ENCODE measurements at regions not wholly inside any gene's neighbourhood (a gene's known extent, or its start where the extent isn't known, plus 50 kb on each side); places are given as distances from the start of the nearest gene placed in this dataset.

- H3K36me3 ChIP-seq (ENCODE audit: insufficient read depth, low read length), result no peaks in the 10 kb centered on the region
- H3K27me3 Mint-ChIP-seq, result peaks cover 9 to 11% of the 10 kb centered on the region in 2 donors
- H3K4me3 Mint-ChIP-seq, result no peak overlapping the region
- ChIA-PET POLR2A (ENCODE audit: partially characterized antibody) (no interaction called here), CTCF (ENCODE audit: partially characterized antibody) (interaction anchor here (1.3 kb wide), 1 partner anchor 531 kb away, joined by 4 read pairs; no protein-coding TSS in a partner anchor)
- peak overlapping the region in 1 of 7 donors; percentile 25 for H3K27ac Mint-ChIP-seq
- H3K27ac ChIP-seq (ENCODE audit: low read depth, low read length), result no peak overlapping the region
- no peaks in the 10 kb centered on the region for H3K36me3 Mint-ChIP-seq
- no peaks in the 10 kb centered on the region for H3K4me1 Mint-ChIP-seq
- no peak overlapping the region for H3K4me3 ChIP-seq (ENCODE audit: low read length in 2 of 2)
- intact Hi-C loops (cut with micrococcal nuclease), result no loop called here
- no peaks in the 10 kb centered on the region for H3K27me3 ChIP-seq (ENCODE audit: insufficient read depth, low read length)
- H3K9me3 ChIP-seq (ENCODE audit: control insufficient read depth in 1 of 2, low read length in 2 of 2), result no peaks in the 10 kb centered on the region
- H3K4me1 ChIP-seq (ENCODE audit: insufficient read depth, low read length), result no peaks in the 10 kb centered on the region
- DNase-seq, result no peak
- H3K9me3 Mint-ChIP-seq, result peaks cover 0 to 14% (median 7%) of the 10 kb centered on the region in 8 donors
These were observed 99.7 kb upstream of the SDK1 start for GRCh38 chr7:3201306-3201705.

- Histone ChIP-seq H3K36me3 (ENCODE audit: insufficient read depth, low read length) (no peaks in the 10 kb centered on the region), H3K4me1 (ENCODE audit: insufficient read depth, low read length) (no peaks in the 10 kb centered on the region), H3K9me3 (ENCODE audit: control insufficient read depth in 1 of 2, low read length in 2 of 2) (no peaks in the 10 kb centered on the region), H3K4me3 (ENCODE audit: low read length in 2 of 2) (no peak overlapping the region), H3K27ac (ENCODE audit: low read depth, low read length) (no peak overlapping the region), H3K27me3 (ENCODE audit: insufficient read depth, low read length) (no peaks in the 10 kb centered on the region)
- H3K36me3 Mint-ChIP-seq, result no peaks in the 10 kb centered on the region
- no peak overlapping the region for H3K4me3 Mint-ChIP-seq
- H3K4me1 Mint-ChIP-seq, result no peaks in the 10 kb centered on the region
- CTCF ChIA-PET (ENCODE audit: partially characterized antibody), result no interaction called here
- POLR2A ChIA-PET (ENCODE audit: partially characterized antibody), result no interaction called here
- H3K9me3 Mint-ChIP-seq, result peaks cover 0 to 14% (median 7%) of the 10 kb centered on the region in 8 donors
- H3K27me3 Mint-ChIP-seq, result peaks cover 3 to 9% of the 10 kb centered on the region in 2 donors
- DNase-seq, result no peak
- intact Hi-C loops (cut with micrococcal nuclease), result no loop called here
- no peak overlapping the region for H3K27ac Mint-ChIP-seq
These were observed 98.9 kb upstream of the SDK1 start for GRCh38 chr7:3201937-3202710.

- DNase-seq, result no peak
- CTCF ChIA-PET (ENCODE audit: partially characterized antibody), result no interaction called here
These were observed 96.5 kb upstream of the SDK1 start for GRCh38 chr7:3204526-3204925.

GRCh38 chr7:3206101-3206500 is 95.0 kb upstream of the SDK1 start:
- no peak overlapping the region for H3K4me3 Mint-ChIP-seq
- peaks cover 0 to 1% (median 0%) of the 10 kb centered on the region in 4 donors for H3K4me1 Mint-ChIP-seq
- Histone ChIP-seq H3K36me3 (ENCODE audit: insufficient read depth, low read length) (no peaks in the 10 kb centered on the region), H3K9me3 (ENCODE audit: control insufficient read depth in 1 of 2, low read length in 2 of 2) (no peaks in the 10 kb centered on the region), H3K4me1 (ENCODE audit: insufficient read depth, low read length) (no peaks in the 10 kb centered on the region), H3K27ac (ENCODE audit: low read depth, low read length) (no peak overlapping the region), H3K4me3 (ENCODE audit: low read length in 2 of 2) (no peak overlapping the region), H3K27me3 (ENCODE audit: insufficient read depth, low read length) (no peaks in the 10 kb centered on the region)
- H3K9me3 Mint-ChIP-seq, result no peaks in the 10 kb centered on the region
- H3K27me3 Mint-ChIP-seq, result peaks cover 1 to 7% of the 10 kb centered on the region in 2 donors
- H3K27ac Mint-ChIP-seq, result no peak overlapping the region
- ChIA-PET POLR2A (ENCODE audit: partially characterized antibody) (no interaction called here), CTCF (ENCODE audit: partially characterized antibody) (no interaction called here)
- DNase-seq, result no peak
- no peaks in the 10 kb centered on the region for H3K36me3 Mint-ChIP-seq
- intact Hi-C loops (cut with micrococcal nuclease), result no loop called here

More at GRCh38 chr7:3204526-3204925, 96.5 kb upstream of the SDK1 start:
- Histone ChIP-seq H3K36me3 (ENCODE audit: insufficient read depth, low read length) (no peaks in the 10 kb centered on the region), H3K27me3 (ENCODE audit: insufficient read depth, low read length) (no peaks in the 10 kb centered on the region), H3K4me3 (ENCODE audit: low read length in 2 of 2) (no peak overlapping the region), H3K4me1 (ENCODE audit: insufficient read depth, low read length) (no peaks in the 10 kb centered on the region), H3K9me3 (ENCODE audit: control insufficient read depth in 1 of 2, low read length in 2 of 2) (no peaks in the 10 kb centered on the region), H3K27ac (ENCODE audit: low read depth, low read length) (no peak overlapping the region)
- H3K4me1 Mint-ChIP-seq, result no peaks in the 10 kb centered on the region
- H3K9me3 Mint-ChIP-seq, result peaks cover 0 to 3% (median 1%) of the 10 kb centered on the region in 8 donors
- POLR2A ChIA-PET (ENCODE audit: partially characterized antibody), result no interaction called here
- no peaks in the 10 kb centered on the region for H3K36me3 Mint-ChIP-seq
- peaks cover 1 to 7% of the 10 kb centered on the region in 2 donors for H3K27me3 Mint-ChIP-seq
- H3K27ac Mint-ChIP-seq, result no peak overlapping the region
- H3K4me3 Mint-ChIP-seq, result no peak overlapping the region
- intact Hi-C loops (cut with micrococcal nuclease), result no loop called here

GRCh38 chr7:3206771-3207191 is 94.3 kb upstream of the SDK1 start:
- Mint-ChIP-seq H3K4me1 (peaks cover 0 to 1% (median 0%) of the 10 kb centered on the region in 4 donors), H3K27me3 (peaks cover 1 to 7% of the 10 kb centered on the region in 2 donors), H3K9me3 (no peaks in the 10 kb centered on the region), H3K27ac (no peak overlapping the region), H3K36me3 (no peaks in the 10 kb centered on the region), H3K4me3 (no peak overlapping the region)
- POLR2A ChIA-PET (ENCODE audit: partially characterized antibody), result no interaction called here
- Histone ChIP-seq H3K4me3 (ENCODE audit: low read length in 2 of 2) (no peak overlapping the region), H3K36me3 (ENCODE audit: insufficient read depth, low read length) (no peaks in the 10 kb centered on the region), H3K27me3 (ENCODE audit: insufficient read depth, low read length) (no peaks in the 10 kb centered on the region), H3K27ac (ENCODE audit: low read depth, low read length) (no peak overlapping the region), H3K9me3 (ENCODE audit: control insufficient read depth in 1 of 2, low read length in 2 of 2) (no peaks in the 10 kb centered on the region), H3K4me1 (ENCODE audit: insufficient read depth, low read length) (no peaks in the 10 kb centered on the region)
- DNase-seq, result no peak
- CTCF ChIA-PET (ENCODE audit: partially characterized antibody), result no interaction called here
- intact Hi-C loops (cut with micrococcal nuclease), result no loop called here

- Mint-ChIP-seq H3K27me3 (peaks cover 1 to 5% of the 10 kb centered on the region in 2 donors), H3K9me3 (no peaks in the 10 kb centered on the region), H3K27ac (no peak overlapping the region), H3K36me3 (no peaks in the 10 kb centered on the region), H3K4me3 (no peak overlapping the region), H3K4me1 (peaks cover 0 to 1% (median 0%) of the 10 kb centered on the region in 4 donors)
- intact Hi-C loops (cut with micrococcal nuclease), result no loop called here
- CTCF ChIA-PET (ENCODE audit: partially characterized antibody), result no interaction called here
- Histone ChIP-seq H3K36me3 (ENCODE audit: insufficient read depth, low read length) (no peaks in the 10 kb centered on the region), H3K27me3 (ENCODE audit: insufficient read depth, low read length) (no peaks in the 10 kb centered on the region), H3K4me1 (ENCODE audit: insufficient read depth, low read length) (no peaks in the 10 kb centered on the region), H3K27ac (ENCODE audit: low read depth, low read length) (no peak overlapping the region), H3K4me3 (ENCODE audit: low read length in 2 of 2) (no peak overlapping the region), H3K9me3 (ENCODE audit: control insufficient read depth in 1 of 2, low read length in 2 of 2) (no peaks in the 10 kb centered on the region)
- POLR2A ChIA-PET (ENCODE audit: partially characterized antibody), result no interaction called here
- no peak for DNase-seq
These were observed 93.6 kb upstream of the SDK1 start for GRCh38 chr7:3207387-3207902.

- no peak overlapping the region for H3K4me3 Mint-ChIP-seq
- no peaks in the 10 kb centered on the region for H3K36me3 ChIP-seq (ENCODE audit: insufficient read depth, low read length)
- no peak overlapping the region for H3K4me3 ChIP-seq (ENCODE audit: low read length in 2 of 2)
- DNase-seq, result no peak
- ChIA-PET CTCF (ENCODE audit: partially characterized antibody) (no interaction called here), POLR2A (ENCODE audit: partially characterized antibody) (no interaction called here)
- H3K9me3 ChIP-seq (ENCODE audit: control insufficient read depth in 1 of 2, low read length in 2 of 2), result no peaks in the 10 kb centered on the region
- H3K27me3 ChIP-seq (ENCODE audit: insufficient read depth, low read length), result no peaks in the 10 kb centered on the region
- no peaks in the 10 kb centered on the region for H3K36me3 Mint-ChIP-seq
- peaks cover 0 to 1% (median 0%) of the 10 kb centered on the region in 4 donors for H3K4me1 Mint-ChIP-seq
- no peak overlapping the region for H3K27ac ChIP-seq (ENCODE audit: low read depth, low read length)
- H3K27ac Mint-ChIP-seq, result no peak overlapping the region
- intact Hi-C loops (cut with micrococcal nuclease), result no loop called here
- H3K27me3 Mint-ChIP-seq, result peaks cover 0 to 2% of the 10 kb centered on the region in 2 donors
- no peaks in the 10 kb centered on the region for H3K4me1 ChIP-seq (ENCODE audit: insufficient read depth, low read length)
- no peaks in the 10 kb centered on the region for H3K9me3 Mint-ChIP-seq
These were observed 90.5 kb upstream of the SDK1 start for GRCh38 chr7:3210531-3210930.
